Caco-2 (cell line): ENCODE measurements at regions not wholly inside any gene's neighbourhood (a gene's known extent, or its start where the extent isn't known, plus 50 kb on each side); places are given as distances from the start of the nearest gene placed in this dataset.

ENCODE experiments used
- BruUV-seq: library from RNA; stranded (reverse); fragments of 400-500 nt; replicated peaks from 2 replicates; lab custom pipeline; 2021; lab: Mats Ljungman, UMichigan
- CTCF ChIA-PET: fragments of 300-600 bp; sonication (Branson Sonifier 250); formaldehyde crosslinking; loops from one replicate; lab custom pipeline; 2022; ENCODE audit warnings: antibody characterized with exemption; lab: Charles Lee
- POLR2A ChIA-PET: fragments of 300-600 bp; sonication (Branson Sonifier 250); formaldehyde crosslinking; loops from one replicate; lab custom pipeline; 2022; ENCODE audit warnings: antibody characterized with exemption; lab: Charles Lee
- DNase-seq, 2 experiments: peaks; one replicate each; pipeline versions ENCODE4 v3.0.0 to v3.0.0-alpha.2; 2020 to 2022
- H3K27me3 ChIP-seq: replicated peaks from 2 replicates; pipeline ENCODE4 v1.6.0; 2011; ENCODE audit warnings: low read length; ENCODE audit not compliant: control insufficient read depth, insufficient read depth
- H3K36me3 ChIP-seq: 2 replicates; pipeline ENCODE4 v1.5.1; 2011; ENCODE audit warnings: low read length; ENCODE audit not compliant: control insufficient read depth, insufficient read depth
- H3K4me1 ChIP-seq: fragments of 250-450 bp; sonication (Bioruptor Pico); 2 replicates; pipeline ENCODE4 v1.5.1; 2020; ENCODE audit warnings: mild to moderate bottlenecking
- H3K4me3 ChIP-seq: 2 replicates; pipeline ENCODE4 v1.5.1; 2011; ENCODE audit warnings: low read depth, mild to moderate bottlenecking, control low read depth, low read length
- H3K9me3 ChIP-seq: fragments of 250-450 bp; sonication (Bioruptor Pico); 2 replicates; pipeline ENCODE4 v1.5.1; 2020; ENCODE audit warnings: mild to moderate bottlenecking, moderate library complexity
- H3K27ac Mint-ChIP-seq: one replicate; pipeline ENCODE4 v1.8.0; 2022; ENCODE audit warnings: mixed read lengths; ENCODE audit not compliant: unreplicated experiment
- H3K27me3 Mint-ChIP-seq: one replicate; pipeline ENCODE4 v1.8.0; 2022; ENCODE audit warnings: mixed read lengths; ENCODE audit not compliant: insufficient read depth, unreplicated experiment
- H3K36me3 Mint-ChIP-seq: one replicate; pipeline ENCODE4 v1.8.0; 2022; ENCODE audit warnings: mild to moderate bottlenecking, mixed read lengths; ENCODE audit not compliant: insufficient read depth, unreplicated experiment
- H3K4me1 Mint-ChIP-seq: one replicate; pipeline ENCODE4 v1.8.0; 2022; ENCODE audit warnings: low read depth, mixed read lengths; ENCODE audit not compliant: unreplicated experiment
- H3K4me3 Mint-ChIP-seq: one replicate; pipeline ENCODE4 v1.8.0; 2022; ENCODE audit warnings: mild to moderate bottlenecking, moderate library complexity, mixed read lengths; ENCODE audit not compliant: unreplicated experiment
- H3K9me3 Mint-ChIP-seq: one replicate; pipeline ENCODE4 v1.8.0; 2022; ENCODE audit warnings: mixed read lengths; ENCODE audit not compliant: unreplicated experiment
- CTCF ChIP-seq, 2 experiments: fragments of 200-600 bp in 1 of 2; IDR thresholded peaks; 1 replicate in 1 of 2; 2 replicates in 1 of 2; pipeline versions ENCODE4 v1.5.1 to v1.8.0; 2011 to 2022; ENCODE audit warnings: antibody characterized with exemption in 1 of 2, control low read depth in 1 of 2, inconsistent platforms in 1 of 2, low read depth in 1 of 2, low read length in 1 of 2, mild to moderate bottlenecking in 1 of 2, moderate library complexity in 1 of 2; ENCODE audit not compliant: insufficient read depth in 1 of 2, severe bottlenecking in 1 of 2, unreplicated experiment in 1 of 2
- intact Hi-C: fragments of 100-400 bp; cut with micrococcal nuclease; formaldehyde crosslinking; loops from one replicate; pipeline ENCODE4 v1.10.0; 2022; ENCODE audit not compliant: unreplicated experiment

- no peak for DNase-seq
- Mint-ChIP-seq H3K27ac (no peak overlapping the region), H3K36me3 (no peaks in the 10 kb centered on the region), H3K4me1 (no peaks in the 10 kb centered on the region), H3K4me3 (no peak overlapping the region), H3K27me3 (no peaks in the 10 kb centered on the region), H3K9me3 (no peaks in the 10 kb centered on the region)
- no peaks in the 10 kb centered on the region for H3K36me3 ChIP-seq
- POLR2A ChIA-PET: no interaction called here
- no peak overlapping the region for H3K4me3 ChIP-seq
- intact Hi-C loops: no loop called here
- CTCF ChIA-PET: no interaction called here
- H3K9me3 ChIP-seq: no peaks in the 10 kb centered on the region
- BruUV-seq: no TSS peak
- H3K27me3 ChIP-seq: no peaks in the 10 kb centered on the region
- no peak for TF ChIP-seq CTCF (IDR thresholded peaks at IDR 0.05; ENCODE audit: insufficient read depth in 1 of 2, low read depth in 1 of 2, low read length in 1 of 2, severe bottlenecking in 1 of 2, unreplicated experiment in 1 of 2)
- no peaks in the 10 kb centered on the region for H3K4me1 ChIP-seq
Measured at GRCh38 chr4:147388018-147388417, 92.9 kb upstream of the EDNRA start.

- H3K4me1 ChIP-seq: no peaks in the 10 kb centered on the region
- no peaks in the 10 kb centered on the region for H3K27me3 ChIP-seq
- Mint-ChIP-seq H3K4me1 (no peaks in the 10 kb centered on the region), H3K9me3 (no peaks in the 10 kb centered on the region), H3K4me3 (no peak overlapping the region), H3K27me3 (no peaks in the 10 kb centered on the region), H3K36me3 (no peaks in the 10 kb centered on the region), H3K27ac (no peak overlapping the region)
- TF ChIP-seq CTCF (IDR thresholded peaks at IDR 0.05; ENCODE audit: insufficient read depth in 1 of 2, low read depth in 1 of 2, low read length in 1 of 2, severe bottlenecking in 1 of 2, unreplicated experiment in 1 of 2): no peak
- no peak overlapping the region for H3K4me3 ChIP-seq
- H3K9me3 ChIP-seq: no peaks in the 10 kb centered on the region
- DNase-seq: no peak
- ChIA-PET CTCF (no interaction called here), POLR2A (no interaction called here)
- no peaks in the 10 kb centered on the region for H3K36me3 ChIP-seq
- BruUV-seq: no TSS peak
- intact Hi-C loops: no loop called here
Measured at GRCh38 chr4:147396105-147396504, 84.8 kb upstream of the EDNRA start.

- Histone ChIP-seq H3K9me3 (no peaks in the 10 kb centered on the region), H3K36me3 (no peaks in the 10 kb centered on the region), H3K27me3 (no peaks in the 10 kb centered on the region), H3K4me3 (no peak overlapping the region), H3K4me1 (no peaks in the 10 kb centered on the region)
- no peak for DNase-seq
- no peaks in the 10 kb centered on the region for H3K9me3 Mint-ChIP-seq
- no peak for TF ChIP-seq CTCF (IDR thresholded peaks at IDR 0.05; ENCODE audit: insufficient read depth in 1 of 2, low read depth in 1 of 2, low read length in 1 of 2, severe bottlenecking in 1 of 2, unreplicated experiment in 1 of 2)
- H3K4me3 Mint-ChIP-seq: no peak overlapping the region
- H3K27ac Mint-ChIP-seq: no peak overlapping the region
- H3K27me3 Mint-ChIP-seq: no peaks in the 10 kb centered on the region
- no peaks in the 10 kb centered on the region for H3K4me1 Mint-ChIP-seq
- intact Hi-C loops: no loop called here
- POLR2A ChIA-PET: no interaction called here
- no TSS peak for BruUV-seq
- no peaks in the 10 kb centered on the region for H3K36me3 Mint-ChIP-seq
- CTCF ChIA-PET: no interaction called here
Measured at GRCh38 chr4:147398556-147398955, 82.3 kb upstream of the EDNRA start.
